IPS DF 6.9 (cell line): ENCODE measurements at regions not wholly inside any gene's neighbourhood (a gene's known extent, or its start where the extent isn't known, plus 50 kb on each side); places are given as distances from the start of the nearest gene placed in this dataset.
"Not testable (repeated sequence)": the region's sequence is repeated elsewhere in the genome, so short reads cannot be mapped to it uniquely, and the experiment has no call there.

Experiments
- DNase-seq: peaks from one replicate; pipeline ENCODE4 v3.0.0-alpha.2; 2013; ENCODE audit warnings: low read depth, low spot score
- H3K27ac ChIP-seq: one replicate; pipeline ENCODE4 v1.5.1; 2013; ENCODE audit warnings: low read length, control low read depth
- H3K27me3 ChIP-seq: 2 replicates; pipeline ENCODE4 v1.6.1; 2013; ENCODE audit warnings: mild to moderate bottlenecking, low read length; ENCODE audit not compliant: control insufficient read depth, insufficient read depth
- H3K36me3 ChIP-seq: 2 replicates; pipeline ENCODE4 v1.6.1; 2013; ENCODE audit warnings: low read length; ENCODE audit not compliant: control insufficient read depth, insufficient read depth
- H3K4me1 ChIP-seq: 2 replicates; pipeline ENCODE4 v1.6.1; 2013; ENCODE audit warnings: low read length; ENCODE audit not compliant: control insufficient read depth, insufficient read depth
- H3K4me3 ChIP-seq: 2 replicates; pipeline ENCODE4 v1.5.1; 2013; ENCODE audit warnings: mild to moderate bottlenecking, low read length
- H3K9me3 ChIP-seq: 2 replicates; pipeline ENCODE4 v1.6.1; 2013; ENCODE audit warnings: low read length, inconsistent platforms; ENCODE audit not compliant: control insufficient read depth, insufficient read depth
- WGBS: extraction: QIAGEN DNeasy Blood & Tissue Kit; methylation state at CpG from one replicate; pipeline ENCODE4 v1.1.7; 2013; ENCODE audit warnings: mixed read lengths, missing lambda C conversion rate; ENCODE audit not compliant: insufficient read length, insufficient coverage; 5-methylcytosine and 5-hydroxymethylcytosine counted together

DNA sequence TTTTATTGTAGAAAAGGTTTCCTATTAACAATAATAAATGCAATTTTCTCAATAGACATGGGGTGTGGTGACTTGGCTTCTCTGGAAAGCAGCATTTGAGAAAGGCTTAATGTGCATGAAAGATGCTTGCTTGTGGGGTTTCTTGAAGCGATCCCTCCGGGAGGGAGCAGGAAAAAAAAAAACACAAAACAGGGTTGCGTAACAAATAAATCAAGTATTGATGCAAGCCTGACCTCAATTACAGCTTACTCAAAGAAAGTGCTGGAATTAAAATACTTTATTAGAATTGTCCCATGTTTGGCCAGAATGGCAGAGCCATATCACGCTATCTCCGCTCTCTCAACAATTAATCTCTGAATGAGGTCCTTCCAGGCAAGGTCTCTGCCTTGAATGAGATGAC lies 1612.5 kb downstream of the REEP3 start:
- Histone ChIP-seq H3K4me1 (no peaks in the 10 kb centered on the region), H3K9me3 (no peaks in the 10 kb centered on the region), H3K36me3 (no peaks in the 10 kb centered on the region), H3K4me3 (no peak overlapping the region), H3K27me3 (no peaks in the 10 kb centered on the region), H3K27ac (no peak overlapping the region)
- no CpG with 5 or more reads among the region's 5 CpGs for WGBS
- no peak for DNase-seq

- no peak for DNase-seq
- WGBS, result no CpG with 5 or more reads among the region's 1 CpG
- no peak overlapping the region for H3K4me3 ChIP-seq
- no peaks in the 10 kb centered on the region for H3K9me3 ChIP-seq
- no peaks in the 10 kb centered on the region for H3K27me3 ChIP-seq
- no peak overlapping the region for H3K27ac ChIP-seq
- no peaks in the 10 kb centered on the region for H3K4me1 ChIP-seq
- no peaks in the 10 kb centered on the region for H3K36me3 ChIP-seq
Observed at GRCh38 chr10:65135508-65135907, 1614.3 kb downstream of the REEP3 start.

GRCh38 chr10:65142641-65143435 lies 1621.6 kb downstream of the REEP3 start:
- H3K27ac ChIP-seq, result no peak overlapping the region
- H3K4me3 ChIP-seq, result no peak overlapping the region
- no peaks in the 10 kb centered on the region for H3K36me3 ChIP-seq
- no peaks in the 10 kb centered on the region for H3K4me1 ChIP-seq
- no peak for DNase-seq
- H3K9me3 ChIP-seq, result no peaks in the 10 kb centered on the region
- H3K27me3 ChIP-seq, result no peaks in the 10 kb centered on the region
- no CpG with 5 or more reads among the region's 2 CpGs for WGBS

DNA sequence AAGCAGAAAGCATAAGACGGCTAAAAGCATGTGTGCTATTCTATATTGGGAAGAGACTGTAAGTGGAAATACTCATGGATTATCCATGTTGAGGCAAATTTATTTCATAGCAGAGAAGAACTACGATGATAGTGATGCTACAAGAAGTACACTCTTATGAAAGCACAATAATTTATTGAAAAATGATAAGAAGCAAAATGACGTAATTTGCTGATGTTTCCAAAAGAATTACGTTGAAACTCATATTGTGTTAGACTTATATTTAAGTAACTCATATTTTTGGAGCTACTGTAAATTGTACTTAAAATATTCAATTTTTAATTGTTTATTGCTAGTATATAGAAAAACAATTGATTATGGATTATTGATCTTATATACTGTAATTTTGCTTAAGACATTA lies 1622.5 kb downstream of the REEP3 start:
- WGBS, result no CpG with 5 or more reads among the region's 4 CpGs
- Histone ChIP-seq H3K4me1 (no peaks in the 10 kb centered on the region), H3K4me3 (no peak overlapping the region), H3K27me3 (no peaks in the 10 kb centered on the region), H3K27ac (no peak overlapping the region), H3K36me3 (no peaks in the 10 kb centered on the region), H3K9me3 (no peaks in the 10 kb centered on the region)
- no peak for DNase-seq

DNA sequence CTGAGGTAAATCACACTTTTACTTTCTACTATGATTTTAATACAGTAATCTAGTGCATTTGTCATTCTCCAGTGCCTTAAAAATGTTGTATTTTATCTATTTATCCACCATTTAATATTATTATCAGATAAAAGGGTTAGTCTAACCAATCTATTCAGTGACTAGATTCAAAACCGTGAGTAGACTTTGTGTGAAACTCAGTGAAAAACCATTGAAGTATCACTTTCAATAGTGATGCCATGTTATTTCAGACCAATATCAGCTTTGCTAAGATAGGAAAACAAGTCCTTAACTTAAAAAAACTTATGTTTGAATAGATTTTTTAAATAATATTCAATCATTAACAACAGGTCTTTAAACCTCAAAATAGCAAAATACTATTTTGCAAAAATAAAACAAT lies 1628.7 kb downstream of the REEP3 start:
- Histone ChIP-seq H3K4me3 (no peak overlapping the region), H3K4me1 (no peaks in the 10 kb centered on the region), H3K9me3 (no peaks in the 10 kb centered on the region), H3K27ac (no peak overlapping the region), H3K27me3 (no peaks in the 10 kb centered on the region), H3K36me3 (no peaks in the 10 kb centered on the region)
- DNase-seq, result no peak
- WGBS, result no CpG with 5 or more reads among the region's 1 CpG

- DNase-seq, result no peak
- Histone ChIP-seq H3K36me3 (no peaks in the 10 kb centered on the region), H3K27ac (no peak overlapping the region), H3K4me1 (no peaks in the 10 kb centered on the region), H3K4me3 (no peak overlapping the region), H3K9me3 (no peaks in the 10 kb centered on the region), H3K27me3 (no peaks in the 10 kb centered on the region)
- no CpG with 5 or more reads among the region's 4 CpGs for WGBS
Observed at GRCh38 chr10:65166272-65166671, 1645.1 kb downstream of the REEP3 start.

DNA sequence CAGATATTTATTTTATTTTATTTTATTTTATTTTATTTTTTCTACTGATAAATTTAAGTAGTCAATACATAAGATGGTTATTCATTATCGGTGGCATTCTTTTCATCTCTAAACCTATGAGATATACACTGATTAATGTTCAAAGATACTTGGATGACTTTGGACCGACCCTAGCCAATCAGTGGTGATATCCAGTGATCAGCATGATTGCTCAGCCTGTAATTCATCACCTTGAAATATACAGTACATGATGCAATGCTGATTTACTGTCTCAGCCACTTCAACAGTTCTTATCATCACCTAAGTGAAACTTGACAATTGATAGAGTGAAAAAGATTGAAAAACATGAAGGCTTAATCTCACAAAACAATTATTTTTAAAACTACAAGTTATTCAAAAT lies 1651.0 kb downstream of the REEP3 start:
- Histone ChIP-seq H3K27me3 (no peaks in the 10 kb centered on the region), H3K27ac (no peak overlapping the region), H3K4me3 (no peak overlapping the region), H3K4me1 (no peaks in the 10 kb centered on the region), H3K36me3 (no peaks in the 10 kb centered on the region), H3K9me3 (no peaks in the 10 kb centered on the region)
- no CpG with 5 or more reads among the region's 2 CpGs for WGBS
- no peak for DNase-seq

GRCh38 chr10:65176994-65177393 lies 1655.8 kb downstream of the REEP3 start:
- no peaks in the 10 kb centered on the region for H3K9me3 ChIP-seq
- no CpG with 5 or more reads among the region's 7 CpGs for WGBS
- no peaks in the 10 kb centered on the region for H3K4me1 ChIP-seq
- H3K27me3 ChIP-seq, result no peaks in the 10 kb centered on the region
- no peak overlapping the region for H3K4me3 ChIP-seq
- H3K36me3 ChIP-seq, result no peaks in the 10 kb centered on the region
- DNase-seq, result no peak
- H3K27ac ChIP-seq, result no peak overlapping the region

- H3K9me3 ChIP-seq, result no peaks in the 10 kb centered on the region
- no peak overlapping the region for H3K27ac ChIP-seq
- no CpG with 5 or more reads among the region's 1 CpG for WGBS
- DNase-seq, result no peak
- H3K36me3 ChIP-seq, result no peaks in the 10 kb centered on the region
- no peak overlapping the region for H3K4me3 ChIP-seq
- no peaks in the 10 kb centered on the region for H3K27me3 ChIP-seq
- H3K4me1 ChIP-seq, result no peaks in the 10 kb centered on the region
Observed at GRCh38 chr10:65183236-65183635, 1662.0 kb downstream of the REEP3 start.

DNA sequence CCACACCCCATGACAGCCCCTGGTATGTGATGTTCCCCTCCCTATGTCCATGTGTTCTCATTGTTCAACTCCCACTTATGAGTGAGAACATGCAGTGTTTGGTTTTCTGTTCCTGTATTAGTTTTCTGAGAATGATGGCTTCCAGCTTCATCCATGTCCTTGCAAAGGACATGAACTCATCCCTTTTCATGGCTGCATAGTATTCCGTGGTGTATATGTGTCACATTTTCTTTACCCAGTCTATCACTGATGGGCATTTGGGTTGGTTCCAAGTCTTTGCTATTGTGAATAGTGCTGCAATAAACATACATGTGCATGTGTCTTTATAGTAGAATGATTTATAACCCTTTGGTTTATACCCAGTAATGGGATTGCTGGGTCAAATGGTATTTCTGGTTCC lies 1665.5 kb downstream of the REEP3 start:
- H3K27ac ChIP-seq, H3K9me3 ChIP-seq, H3K36me3 ChIP-seq, DNase-seq, H3K27me3 ChIP-seq, H3K4me3 ChIP-seq, H3K4me1 ChIP-seq: not testable (repeated sequence)
- no CpG with 5 or more reads among the region's 1 CpG for WGBS

DNA sequence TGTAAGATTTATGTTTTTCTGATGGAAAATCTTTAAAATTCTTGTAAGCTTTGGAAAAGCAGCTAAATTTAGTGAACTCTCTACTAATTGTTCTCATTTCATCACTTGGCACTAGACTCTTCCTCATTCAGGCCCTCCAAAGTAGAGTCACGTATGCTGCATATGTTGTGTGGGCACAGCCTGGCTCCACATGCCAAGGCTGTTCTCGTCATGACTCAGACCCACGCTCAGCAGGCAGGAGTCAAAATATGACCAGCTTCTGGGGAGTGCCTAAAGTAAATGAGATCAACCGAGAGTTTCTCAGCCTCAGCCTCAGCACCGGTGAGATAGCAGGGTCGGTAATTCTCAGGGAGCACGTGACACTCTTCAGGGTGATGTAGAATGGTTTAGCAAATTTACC lies 1672.9 kb downstream of the REEP3 start:
- no peaks in the 10 kb centered on the region for H3K27me3 ChIP-seq
- no peak for DNase-seq
- H3K4me3 ChIP-seq, result no peak overlapping the region
- no peaks in the 10 kb centered on the region for H3K4me1 ChIP-seq
- no peaks in the 10 kb centered on the region for H3K9me3 ChIP-seq
- WGBS, result no CpG with 5 or more reads among the region's 7 CpGs
- H3K27ac ChIP-seq, result no peak overlapping the region
- H3K36me3 ChIP-seq, result no peaks in the 10 kb centered on the region
